HFFc6 (cell line): ENCODE measurements at regions not wholly inside any gene's neighbourhood (a gene's known extent, or its start where the extent isn't known, plus 50 kb on each side); places are given as distances from the start of the nearest gene placed in this dataset.

Source experiments
- DNase-seq: peaks from one replicate; pipeline ENCODE4 v3.0.0-alpha.2; 2018
- H3K27ac Mint-ChIP-seq: 2 replicates; pipeline ENCODE4 v1.8.0; 2020; ENCODE audit warnings: mild to moderate bottlenecking, mixed read lengths
- H3K27me3 Mint-ChIP-seq: 2 replicates; pipeline ENCODE4 v1.8.0; 2021; ENCODE audit warnings: mild to moderate bottlenecking, moderate library complexity, mixed read lengths; ENCODE audit not compliant: insufficient read depth
- H3K36me3 Mint-ChIP-seq: 2 replicates; pipeline ENCODE4 v1.8.0; 2021; ENCODE audit warnings: low read depth, mixed read lengths
- H3K4me1 Mint-ChIP-seq: 2 replicates; pipeline ENCODE4 v1.8.0; 2020; ENCODE audit warnings: low read depth, mixed read lengths
- H3K4me3 Mint-ChIP-seq: 2 replicates; pipeline ENCODE4 v1.8.0; 2020; ENCODE audit warnings: mild to moderate bottlenecking, moderate library complexity, mixed read lengths
- H3K9me3 Mint-ChIP-seq: 2 replicates; pipeline ENCODE4 v1.8.0; 2020; ENCODE audit warnings: mild to moderate bottlenecking, mixed read lengths
- TF ChIP-seq, protein P1 (sequence below): fragments of 200-600 bp; sonication (generic); IDR thresholded peaks from 2 replicates; pipeline ENCODE4 v1.5.0; 2021; ENCODE audit warnings: antibody characterized with exemption, mild to moderate bottlenecking

DNA sequence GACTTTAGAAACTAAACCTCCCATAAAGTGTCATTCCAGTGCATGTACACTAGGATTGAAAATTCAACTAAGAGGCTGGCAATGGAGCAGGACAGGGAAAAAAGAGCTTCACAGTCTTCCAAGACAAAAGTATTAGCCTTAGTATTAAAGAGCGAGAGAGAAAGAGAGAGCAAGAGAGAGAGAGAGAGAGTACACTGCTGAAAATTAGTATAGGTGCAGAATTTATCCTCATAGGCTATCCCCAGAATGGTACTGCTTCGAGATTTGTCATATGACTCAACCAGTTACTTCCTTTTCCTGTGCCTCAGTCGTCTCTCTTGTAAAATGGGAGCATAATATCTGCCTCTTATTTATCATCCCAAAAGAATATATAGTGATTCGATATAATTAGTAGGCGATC, 543.2 kb upstream of the JARID2 start:
- H3K4me3 Mint-ChIP-seq: no peak overlapping the region
- H3K4me1 Mint-ChIP-seq: peaks cover 31% of the 10 kb centered on the region
- H3K36me3 Mint-ChIP-seq: no peaks in the 10 kb centered on the region
- no peaks in the 10 kb centered on the region for H3K27me3 Mint-ChIP-seq
- H3K27ac Mint-ChIP-seq: no peak overlapping the region
- DNase-seq: no peak
- no peaks in the 10 kb centered on the region for H3K9me3 Mint-ChIP-seq
- TF ChIP-seq, protein P1, sequence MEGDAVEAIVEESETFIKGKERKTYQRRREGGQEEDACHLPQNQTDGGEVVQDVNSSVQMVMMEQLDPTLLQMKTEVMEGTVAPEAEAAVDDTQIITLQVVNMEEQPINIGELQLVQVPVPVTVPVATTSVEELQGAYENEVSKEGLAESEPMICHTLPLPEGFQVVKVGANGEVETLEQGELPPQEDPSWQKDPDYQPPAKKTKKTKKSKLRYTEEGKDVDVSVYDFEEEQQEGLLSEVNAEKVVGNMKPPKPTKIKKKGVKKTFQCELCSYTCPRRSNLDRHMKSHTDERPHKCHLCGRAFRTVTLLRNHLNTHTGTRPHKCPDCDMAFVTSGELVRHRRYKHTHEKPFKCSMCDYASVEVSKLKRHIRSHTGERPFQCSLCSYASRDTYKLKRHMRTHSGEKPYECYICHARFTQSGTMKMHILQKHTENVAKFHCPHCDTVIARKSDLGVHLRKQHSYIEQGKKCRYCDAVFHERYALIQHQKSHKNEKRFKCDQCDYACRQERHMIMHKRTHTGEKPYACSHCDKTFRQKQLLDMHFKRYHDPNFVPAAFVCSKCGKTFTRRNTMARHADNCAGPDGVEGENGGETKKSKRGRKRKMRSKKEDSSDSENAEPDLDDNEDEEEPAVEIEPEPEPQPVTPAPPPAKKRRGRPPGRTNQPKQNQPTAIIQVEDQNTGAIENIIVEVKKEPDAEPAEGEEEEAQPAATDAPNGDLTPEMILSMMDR: peak; percentile 39

- no peaks in the 10 kb centered on the region; the same call in 1 of the 2 replicates for H3K27me3 Mint-ChIP-seq
- H3K4me1 Mint-ChIP-seq: peaks cover 39% of the 10 kb centered on the region
- H3K4me3 Mint-ChIP-seq: no peak overlapping the region
- no peaks in the 10 kb centered on the region for H3K36me3 Mint-ChIP-seq
- no peaks in the 10 kb centered on the region for H3K9me3 Mint-ChIP-seq
- TF ChIP-seq, protein P1: no peak
- no peak overlapping the region for H3K27ac Mint-ChIP-seq
- DNase-seq: no peak
Measured at GRCh38 chr6:14703586-14703985, 542.3 kb upstream of the JARID2 start.

GRCh38 chr6:14704383-14705271, 541.2 kb upstream of the JARID2 start:
- peak overlapping the region; percentile 96; the same call in 1 of the 2 replicates for H3K27ac Mint-ChIP-seq
- DNase-seq: no peak
- TF ChIP-seq, protein P1: no peak
- no peaks in the 10 kb centered on the region for H3K9me3 Mint-ChIP-seq
- no peaks in the 10 kb centered on the region for H3K36me3 Mint-ChIP-seq
- no peaks in the 10 kb centered on the region; the same call in 1 of the 2 replicates for H3K27me3 Mint-ChIP-seq
- H3K4me3 Mint-ChIP-seq: no peak overlapping the region
- H3K4me1 Mint-ChIP-seq: peaks cover 43% of the 10 kb centered on the region

DNA sequence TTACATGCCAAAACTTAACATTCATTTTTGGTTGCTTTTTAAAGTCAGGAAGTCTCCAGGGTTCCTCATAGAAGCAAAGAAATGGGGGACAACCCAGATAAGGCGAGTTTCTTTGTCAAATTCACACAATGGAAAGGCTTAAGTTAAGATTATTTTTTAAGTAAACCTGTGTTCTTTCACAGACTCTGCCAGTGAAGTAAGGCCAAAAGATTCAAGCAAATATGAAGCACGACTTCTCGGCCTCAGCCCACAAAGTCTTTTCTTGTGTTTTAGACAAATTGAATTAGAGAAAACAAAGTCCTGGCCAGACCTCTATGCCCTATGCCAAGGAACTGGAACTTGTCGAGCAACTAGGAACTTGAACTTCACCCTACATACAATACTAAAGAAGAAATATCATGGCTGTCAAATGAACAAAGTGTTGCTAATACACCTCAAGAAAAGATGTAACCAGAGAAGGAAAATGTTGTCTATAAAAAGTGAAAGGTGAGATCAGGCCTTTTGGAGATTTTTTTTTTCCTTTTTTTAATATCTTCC, 540.0 kb upstream of the JARID2 start:
- Mint-ChIP-seq H3K27ac (peak overlapping the region; percentile 96), H3K4me1 (peaks cover 56% of the 10 kb centered on the region), H3K4me3 (peak overlapping the region; percentile 80), H3K27me3 (no peaks in the 10 kb centered on the region; the same call in 1 of the 2 replicates), H3K36me3 (no peaks in the 10 kb centered on the region), H3K9me3 (no peaks in the 10 kb centered on the region)
- no peak for DNase-seq
- TF ChIP-seq, protein P1: no peak

DNA sequence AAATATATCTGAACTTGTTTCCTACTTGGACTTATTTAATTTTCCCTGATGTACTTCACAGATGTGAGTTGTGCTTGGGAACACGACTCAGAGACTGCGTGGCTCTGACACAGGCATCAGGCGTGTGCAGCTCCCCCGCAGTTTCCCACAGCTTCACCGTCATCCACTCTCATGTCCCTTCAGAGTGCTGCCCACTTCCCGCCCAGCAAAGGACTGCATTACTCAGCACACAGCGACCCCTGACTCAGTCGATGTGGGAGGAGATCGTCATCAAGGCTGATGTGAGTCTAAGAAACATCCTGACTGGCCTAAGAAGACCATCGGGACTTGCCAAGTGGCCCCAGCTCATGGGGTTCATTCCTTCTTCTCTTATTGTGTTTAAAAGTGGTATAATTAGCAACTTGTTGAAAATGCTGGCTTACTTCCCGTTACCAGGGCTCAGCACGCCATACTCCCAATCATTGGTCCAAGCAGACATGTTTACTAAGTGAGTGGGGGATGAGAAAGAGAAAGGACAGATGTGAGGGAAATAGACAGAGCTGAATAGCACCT, 539.4 kb upstream of the JARID2 start:
- no peaks in the 10 kb centered on the region; the same call in 1 of the 2 replicates for H3K27me3 Mint-ChIP-seq
- DNase-seq: peak; percentile 95
- TF ChIP-seq, protein P1: peak; percentile 34; the same call in 1 of the 2 replicates
- peak overlapping the region; percentile 96 for H3K27ac Mint-ChIP-seq
- no peaks in the 10 kb centered on the region for H3K9me3 Mint-ChIP-seq
- peak overlapping the region; percentile 80 for H3K4me3 Mint-ChIP-seq
- H3K4me1 Mint-ChIP-seq: peaks cover 62% of the 10 kb centered on the region
- H3K36me3 Mint-ChIP-seq: no peaks in the 10 kb centered on the region
